Hepatocyte (in vitro differentiated cells): ENCODE measurements at regions not wholly inside any gene's neighbourhood (a gene's known extent, or its start where the extent isn't known, plus 50 kb on each side); places are given as distances from the start of the nearest gene placed in this dataset.

ENCODE experiments used
- DNase-seq: peaks from one replicate; pipeline ENCODE4 v3.0.0-alpha.2; 2016; ENCODE audit warnings: low spot score
- H2AFZ ChIP-seq: fragments of 200-600 bp; sonication (generic); 2 replicates; pipeline ENCODE4 v1.6.0; 2016; ENCODE audit warnings: antibody characterized with exemption, mild to moderate bottlenecking
- H3K27ac ChIP-seq: fragments of 200-600 bp; sonication (generic); 2 replicates; pipeline ENCODE4 v1.5.1; 2016; ENCODE audit warnings: mild to moderate bottlenecking
- H3K27me3 ChIP-seq: fragments of 200-600 bp; sonication (generic); 2 replicates; pipeline ENCODE4 v1.6.1; 2016
- H3K36me3 ChIP-seq: fragments of 200-600 bp; sonication (generic); replicated peaks from 2 replicates; pipeline ENCODE4 v1.5.1; 2016; ENCODE audit warnings: low read depth; ENCODE audit not compliant: insufficient read depth
- H3K4me1 ChIP-seq: fragments of 200-600 bp; sonication (generic); 2 replicates; pipeline ENCODE4 v1.5.1; 2016; ENCODE audit warnings: mild to moderate bottlenecking, moderate library complexity; ENCODE audit not compliant: insufficient read depth
- H3K4me2 ChIP-seq: fragments of 200-600 bp; sonication (generic); 2 replicates; pipeline ENCODE4 v1.6.0; 2016
- H3K4me3 ChIP-seq: fragments of 200-600 bp; sonication (generic); 2 replicates; pipeline ENCODE4 v1.5.1; 2016; ENCODE audit warnings: mild to moderate bottlenecking
- H3K79me2 ChIP-seq: fragments of 200-600 bp; sonication (generic); 2 replicates; pipeline ENCODE4 v1.6.0; 2017; ENCODE audit warnings: mild to moderate bottlenecking
- H3K9me2 ChIP-seq: fragments of 200-600 bp; sonication (generic); replicated peaks from 2 replicates; pipeline ENCODE4 v1.6.0; 2017; ENCODE audit warnings: mild to moderate bottlenecking; ENCODE audit not compliant: insufficient read depth
- H3K9me3 ChIP-seq: fragments of 200-600 bp; sonication (generic); 2 replicates; pipeline ENCODE4 v1.5.1; 2016; ENCODE audit warnings: low read depth, mild to moderate bottlenecking
- H4K20me1 ChIP-seq: fragments of 200-600 bp; sonication (generic); 2 replicates; pipeline ENCODE4 v1.6.0; 2016; ENCODE audit warnings: mild to moderate bottlenecking; ENCODE audit not compliant: insufficient read depth, poor library complexity, severe bottlenecking
- EZH2 ChIP-seq: fragments of 200-600 bp; sonication (generic); IDR thresholded peaks from 2 replicates; pipeline ENCODE4 v1.6.1; 2016; ENCODE audit warnings: antibody characterized with exemption, mild to moderate bottlenecking, borderline replicate concordance
- EZH2phosphoT487 ChIP-seq: fragments of 200-600 bp; sonication (generic); IDR thresholded peaks from one replicate; pipeline ENCODE4 v1.6.1; 2018; ENCODE audit warnings: antibody characterized with exemption, mild to moderate bottlenecking, low read depth, moderate library complexity; ENCODE audit not compliant: unreplicated experiment, severe bottlenecking
- whole genome bisulfite sequencing: methylation state at CpG from one replicate; pipeline ENCODE4 v1.1.6; 2016; ENCODE audit warnings: low lambda C conversion rate; ENCODE audit errors: missing lambda C conversion rate; 5-methylcytosine and 5-hydroxymethylcytosine counted together
- TF ChIP-seq, protein P1 (sequence below): fragments of 200-600 bp; sonication (generic); IDR thresholded peaks from 2 replicates; pipeline ENCODE4 v1.5.1; 2016; ENCODE audit warnings: antibody characterized with exemption, mild to moderate bottlenecking; ENCODE audit not compliant: poor library complexity

DNA sequence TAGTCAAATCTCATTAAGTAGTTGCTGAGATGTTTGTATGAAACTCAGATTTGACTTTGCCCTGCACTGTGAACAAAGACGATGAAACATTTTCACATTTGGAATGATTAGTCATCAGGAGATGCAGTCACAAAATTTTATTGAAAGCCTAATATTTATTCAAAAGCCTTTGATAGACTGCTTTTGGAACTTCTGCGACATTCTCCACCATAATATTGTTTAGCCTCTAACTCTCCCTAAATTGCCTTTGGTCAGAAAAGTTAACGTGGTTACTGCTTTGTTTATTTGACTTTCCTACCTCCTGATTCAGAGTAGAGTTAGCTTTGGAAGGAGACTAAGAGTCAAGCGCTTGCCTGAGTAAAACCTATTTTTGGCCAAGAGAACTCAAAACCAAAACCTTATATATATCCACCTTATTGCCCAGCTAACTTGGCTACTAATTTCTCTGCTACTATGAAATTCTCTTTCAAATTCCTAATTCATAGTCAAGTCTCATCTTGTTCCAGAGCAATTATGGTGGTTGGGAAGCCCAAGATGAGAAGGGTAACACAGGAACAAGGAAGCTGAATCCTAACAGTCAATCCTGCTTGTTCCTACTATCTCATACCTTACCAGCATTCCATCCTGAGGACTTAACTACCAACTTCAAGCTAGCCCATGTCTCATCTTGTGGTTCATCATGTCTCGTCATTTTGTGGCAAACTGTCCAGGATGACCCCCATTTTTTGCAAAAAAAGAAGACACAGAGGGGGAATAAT, 429.6 kb downstream of the USP25 start:
- Histone ChIP-seq H4K20me1 (no peaks in the 10 kb centered on the region), H3K36me3 (no peaks in the 10 kb centered on the region), H3K79me2 (no peaks in the 10 kb centered on the region), H3K4me3 (no peak overlapping the region), H3K4me1 (no peaks in the 10 kb centered on the region), H2AFZ (no peak overlapping the region), H3K4me2 (no peak overlapping the region), H3K9me2 (no peaks in the 10 kb centered on the region), H3K27ac (peak overlapping the region; percentile 29), H3K9me3 (no peaks in the 10 kb centered on the region), H3K27me3 (no peaks in the 10 kb centered on the region)
- 60% methylated on average over 5 of the region's 5 CpGs for WGBS
- DNase-seq = no peak
- TF ChIP-seq, protein P1, sequence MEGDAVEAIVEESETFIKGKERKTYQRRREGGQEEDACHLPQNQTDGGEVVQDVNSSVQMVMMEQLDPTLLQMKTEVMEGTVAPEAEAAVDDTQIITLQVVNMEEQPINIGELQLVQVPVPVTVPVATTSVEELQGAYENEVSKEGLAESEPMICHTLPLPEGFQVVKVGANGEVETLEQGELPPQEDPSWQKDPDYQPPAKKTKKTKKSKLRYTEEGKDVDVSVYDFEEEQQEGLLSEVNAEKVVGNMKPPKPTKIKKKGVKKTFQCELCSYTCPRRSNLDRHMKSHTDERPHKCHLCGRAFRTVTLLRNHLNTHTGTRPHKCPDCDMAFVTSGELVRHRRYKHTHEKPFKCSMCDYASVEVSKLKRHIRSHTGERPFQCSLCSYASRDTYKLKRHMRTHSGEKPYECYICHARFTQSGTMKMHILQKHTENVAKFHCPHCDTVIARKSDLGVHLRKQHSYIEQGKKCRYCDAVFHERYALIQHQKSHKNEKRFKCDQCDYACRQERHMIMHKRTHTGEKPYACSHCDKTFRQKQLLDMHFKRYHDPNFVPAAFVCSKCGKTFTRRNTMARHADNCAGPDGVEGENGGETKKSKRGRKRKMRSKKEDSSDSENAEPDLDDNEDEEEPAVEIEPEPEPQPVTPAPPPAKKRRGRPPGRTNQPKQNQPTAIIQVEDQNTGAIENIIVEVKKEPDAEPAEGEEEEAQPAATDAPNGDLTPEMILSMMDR = no peak
- no peak for TF ChIP-seq EZH2
- no peak for TF ChIP-seq EZH2phosphoT487

GRCh38 chr21:16159971-16160350, 430.2 kb downstream of the USP25 start:
- Histone ChIP-seq H3K27ac (peak overlapping the region; percentile 29), H3K36me3 (no peaks in the 10 kb centered on the region), H3K9me2 (no peaks in the 10 kb centered on the region), H3K27me3 (no peaks in the 10 kb centered on the region), H4K20me1 (no peaks in the 10 kb centered on the region), H3K4me3 (no peak overlapping the region), H3K4me1 (no peaks in the 10 kb centered on the region), H2AFZ (no peak overlapping the region), H3K79me2 (no peaks in the 10 kb centered on the region), H3K9me3 (no peaks in the 10 kb centered on the region), H3K4me2 (no peak overlapping the region)
- TF ChIP-seq, protein P1 = no peak
- no peak for TF ChIP-seq EZH2phosphoT487
- no peak for TF ChIP-seq EZH2
- no peak for DNase-seq
- WGBS = 92% methylated on average over 2 of the region's 2 CpGs

- TF ChIP-seq, protein P1 = no peak
- no peak for TF ChIP-seq EZH2
- TF ChIP-seq EZH2phosphoT487 = no peak
- Histone ChIP-seq H3K27me3 (no peaks in the 10 kb centered on the region), H3K9me3 (no peaks in the 10 kb centered on the region), H3K4me1 (no peaks in the 10 kb centered on the region), H3K4me2 (no peak overlapping the region), H3K79me2 (no peaks in the 10 kb centered on the region), H2AFZ (no peak overlapping the region), H3K36me3 (no peaks in the 10 kb centered on the region), H3K4me3 (no peak overlapping the region), H3K9me2 (no peaks in the 10 kb centered on the region), H3K27ac (no peak overlapping the region), H4K20me1 (no peaks in the 10 kb centered on the region)
- 68% methylated on average over 2 of the region's 2 CpGs for WGBS
- DNase-seq = no peak
Observed at GRCh38 chr21:16162953-16163352, 433.2 kb downstream of the USP25 start.
